SK-N-SH (cell line): ENCODE measurements at regions not wholly inside any gene's neighbourhood (a gene's known extent, or its start where the extent isn't known, plus 50 kb on each side); places are given as distances from the start of the nearest gene placed in this dataset.

ENCODE experiments used
- CTCF ChIA-PET: fragments of 300-600, 350-600 bp; formaldehyde crosslinking; extraction: SDS; loops from one replicate; lab custom pipeline; 2021; lab: Yijun Ruan, JAX
- POLR2A ChIA-PET: fragments of 350-600 bp; sonication (Branson Sonifier 250); formaldehyde crosslinking; extraction: SDS; loops from one replicate; lab custom pipeline; 2020; ENCODE audit warnings: antibody characterized with exemption, inconsistent platforms; lab: Yijun Ruan, JAX
- DNase-seq: peaks from one replicate; pipeline ENCODE4 v3.0.0; 2012
- H2AFZ ChIP-seq: fragments of 200-600 bp; sonication (generic); 2 replicates; pipeline ENCODE4 v1.8.1; 2016; ENCODE audit warnings: antibody characterized with exemption, mild to moderate bottlenecking, low read depth
- H3F3A ChIP-seq: fragments of 200-600 bp; sonication (generic); replicated peaks from 2 replicates; pipeline ENCODE3; 2016; ENCODE audit warnings: antibody characterized with exemption, mild to moderate bottlenecking; ENCODE audit not compliant: insufficient read depth
- H3K27ac ChIP-seq, 2 experiments: fragments of 200-500 bp in 1 of 2; fragments of 200-600 bp in 1 of 2; sonication (Bioruptor generic) in 1 of 2; sonication (generic), shearing (Covaris generic) in 1 of 2; 2 replicates each; pipeline versions ENCODE4 v1.5.1 to v1.6.1; 2014 to 2016; ENCODE audit warnings: low read depth in 2 of 2, inconsistent platforms in 1 of 2, low read length in 1 of 2, mild to moderate bottlenecking in 1 of 2, mixed read lengths in 1 of 2
- H3K27me3 ChIP-seq: fragments of 200-600 bp; sonication (generic), shearing (Covaris generic); 2 replicates; pipeline ENCODE4 v1.6.1; 2016; ENCODE audit warnings: mixed run types; ENCODE audit not compliant: insufficient read depth
- H3K36me3 ChIP-seq, 2 experiments: fragments of 200-500 bp in 1 of 2; fragments of 200-600 bp in 1 of 2; sonication (Bioruptor generic) in 1 of 2; sonication (generic) in 1 of 2; replicated peaks in 1 of 2; 2 replicates each; pipeline versions ENCODE3 to v1.5.1; 2014 to 2016; ENCODE audit warnings: low read length in 1 of 2, mild to moderate bottlenecking in 1 of 2; ENCODE audit not compliant: insufficient read depth in 2 of 2, control insufficient read depth in 1 of 2
- H3K4me1 ChIP-seq, 2 experiments: fragments of 200-500 bp in 1 of 2; fragments of 200-600 bp in 1 of 2; sonication (Bioruptor generic) in 1 of 2; sonication (generic), shearing (Covaris generic) in 1 of 2; 2 replicates each; pipeline versions ENCODE4 v1.5.1 to v1.6.1; 2014 to 2016; ENCODE audit warnings: low read depth in 1 of 2, low read length in 1 of 2, mixed run types in 1 of 2; ENCODE audit not compliant: insufficient read depth in 2 of 2, control insufficient read depth in 1 of 2
- H3K4me2 ChIP-seq: fragments of 200-600 bp; sonication (generic), shearing (Covaris generic); 2 replicates; pipeline ENCODE4 v1.6.1; 2017; ENCODE audit warnings: mixed run types
- H3K4me3 ChIP-seq, 2 experiments: fragments of 200-500 bp in 1 of 2; fragments of 200-600 bp in 1 of 2; sonication (Bioruptor generic) in 1 of 2; sonication (generic), shearing (Covaris generic) in 1 of 2; 2 replicates each; pipeline versions ENCODE4 v1.5.1 to v1.8.1; 2014 to 2016; ENCODE audit warnings: low read depth in 2 of 2, inconsistent platforms in 1 of 2, low read length in 1 of 2, mild to moderate bottlenecking in 1 of 2, mixed read lengths in 1 of 2, moderate library complexity in 1 of 2
- H3K79me2 ChIP-seq: fragments of 200-600 bp; sonication (generic); 2 replicates; pipeline ENCODE4 v1.8.1; 2017; ENCODE audit warnings: mild to moderate bottlenecking; ENCODE audit not compliant: insufficient read depth
- H3K9ac ChIP-seq: fragments of 200-600 bp; sonication (generic); 2 replicates; pipeline ENCODE4 v1.6.1; 2017; ENCODE audit warnings: mixed run types
- H3K9me2 ChIP-seq: fragments of 200-600 bp; sonication (generic); 2 replicates; pipeline ENCODE4 v1.6.1; 2017; ENCODE audit warnings: mixed run types
- H3K9me3 ChIP-seq: fragments of 200-600 bp; sonication (generic); 2 replicates; pipeline ENCODE4 v1.6.1; 2017; ENCODE audit warnings: mixed run types, mild to moderate bottlenecking, moderate library complexity
- H4K20me1 ChIP-seq: fragments of 200-600 bp; sonication (generic); 2 replicates; pipeline ENCODE4 v1.6.1; 2017; ENCODE audit warnings: mild to moderate bottlenecking, mixed run types; ENCODE audit not compliant: insufficient read depth
- CHD2 ChIP-seq: fragments of 150-350 bp; IDR thresholded peaks from 2 replicates; pipeline ENCODE4 v1.6.1; 2018; ENCODE audit warnings: low read length; ENCODE audit not compliant: partially characterized antibody
- ELF1 ChIP-seq: IDR thresholded peaks from 2 replicates; pipeline ENCODE4 v1.4.0; 2012
- EP300 ChIP-seq, 2 experiments: IDR thresholded peaks; 2 replicates each; pipeline versions ENCODE4 v1.4.0 to v1.6.1; 2012; ENCODE audit warnings: borderline replicate concordance in 1 of 2, low read depth in 1 of 2, low read length in 1 of 2
- EZH2phosphoT487 ChIP-seq: fragments of 200-600 bp; sonication (generic); IDR thresholded peaks from 2 replicates; pipeline ENCODE4 v1.6.1; 2017; ENCODE audit warnings: low read depth, mixed run types, mild to moderate bottlenecking, antibody characterized with exemption, moderate library complexity, borderline replicate concordance
- FOSL2 ChIP-seq: IDR thresholded peaks from 2 replicates; pipeline ENCODE4 v1.4.0; 2012; ENCODE audit warnings: low read depth, mild to moderate bottlenecking, moderate library complexity, borderline replicate concordance
- NRF1 ChIP-seq: IDR thresholded peaks from 2 replicates; pipeline ENCODE4 v1.6.1; 2012; ENCODE audit warnings: low read depth, mild to moderate bottlenecking, low read length
- PBX3 ChIP-seq: IDR thresholded peaks from 2 replicates; pipeline ENCODE4; 2012
- POLR2AphosphoS5 ChIP-seq: IDR thresholded peaks from 2 replicates; pipeline ENCODE4 v1.6.1; 2012; ENCODE audit warnings: low read depth, low read length
- RAD21 ChIP-seq: IDR thresholded peaks from 2 replicates; pipeline ENCODE4 v1.6.1; 2012; ENCODE audit warnings: mild to moderate bottlenecking, low read length
- REST ChIP-seq: IDR thresholded peaks from 2 replicates; pipeline ENCODE4 v1.6.1; 2012; ENCODE audit warnings: mild to moderate bottlenecking, low read depth, low read length, moderate library complexity
- RXRA ChIP-seq: IDR thresholded peaks from 2 replicates; pipeline ENCODE4 v1.4.0; 2012; ENCODE audit warnings: low read depth, mild to moderate bottlenecking, borderline replicate concordance
- SMC3 ChIP-seq: IDR thresholded peaks from 2 replicates; pipeline ENCODE4 v1.6.1; 2012; ENCODE audit warnings: low read depth, low read length, improper control_type of control experiment
- TCF12 ChIP-seq: IDR thresholded peaks from 2 replicates; pipeline ENCODE4 v1.4.0; 2012
- TEAD4 ChIP-seq: IDR thresholded peaks from 2 replicates; pipeline ENCODE4 v1.4.0; 2012; ENCODE audit warnings: mild to moderate bottlenecking, borderline replicate concordance; ENCODE audit not compliant: insufficient read depth
- USF1 ChIP-seq: IDR thresholded peaks from 2 replicates; pipeline ENCODE4 v1.4.0; 2012; ENCODE audit warnings: low read depth, borderline replicate concordance
- USF2 ChIP-seq: fragments of 150-350 bp; IDR thresholded peaks from 2 replicates; pipeline ENCODE4 v1.6.1; 2017; ENCODE audit warnings: antibody characterized with exemption, low read length, low read depth, borderline replicate concordance
- WGBS: methylation state at CpG from one replicate; pipeline ENCODE4 v1.1.6; 2017; ENCODE audit warnings: low lambda C conversion rate; 5-methylcytosine and 5-hydroxymethylcytosine counted together
- TF ChIP-seq, protein P1 (sequence below): IDR thresholded peaks from 2 replicates; pipeline ENCODE4 v1.4.0; 2012; ENCODE audit warnings: low read depth, borderline replicate concordance

DNA sequence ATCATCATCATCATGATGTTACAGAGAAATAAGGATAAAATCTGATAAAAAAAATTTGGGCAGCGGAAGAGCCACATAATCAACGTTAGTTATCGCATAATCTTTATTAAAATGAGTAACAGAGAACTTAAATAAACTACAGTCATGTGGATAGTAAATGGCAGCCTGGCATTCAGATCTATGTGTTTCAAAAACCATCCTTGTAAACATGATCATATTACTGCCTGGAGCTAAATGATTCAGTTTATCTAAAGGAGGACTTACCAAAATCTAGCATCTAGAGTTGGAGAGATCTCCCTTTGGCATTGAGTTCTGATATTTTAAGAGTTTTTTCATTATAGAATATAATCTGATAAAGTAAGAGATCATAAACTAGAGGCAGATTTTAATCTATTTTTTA, 200.1 kb upstream of the MGAT4C start:
- POLR2A ChIA-PET = no interaction called here
- Histone ChIP-seq H3K36me3 (no peaks in the 10 kb centered on the region), H3K4me1 (no peaks in the 10 kb centered on the region), H3K9me2 (no peaks in the 10 kb centered on the region), H3K4me3 (no peak overlapping the region), H3K27ac (no peak overlapping the region), H3K4me2 (no peak overlapping the region), H2AFZ (no peak overlapping the region), H4K20me1 (no peaks in the 10 kb centered on the region), H3F3A (no peaks in the 10 kb centered on the region), H3K9me3 (no peaks in the 10 kb centered on the region), H3K9ac (no peak overlapping the region), H3K79me2 (no peaks in the 10 kb centered on the region), H3K27me3 (no peaks in the 10 kb centered on the region)
- CTCF ChIA-PET = no interaction called here
- no peak for DNase-seq
- TF ChIP-seq USF1 = no peak
- TF ChIP-seq REST = no peak
- TF ChIP-seq NRF1 = no peak
- no peak for TF ChIP-seq TEAD4
- no peak for TF ChIP-seq ELF1
- TF ChIP-seq RAD21 = no peak
- no peak for TF ChIP-seq CHD2
- TF ChIP-seq, protein P1, sequence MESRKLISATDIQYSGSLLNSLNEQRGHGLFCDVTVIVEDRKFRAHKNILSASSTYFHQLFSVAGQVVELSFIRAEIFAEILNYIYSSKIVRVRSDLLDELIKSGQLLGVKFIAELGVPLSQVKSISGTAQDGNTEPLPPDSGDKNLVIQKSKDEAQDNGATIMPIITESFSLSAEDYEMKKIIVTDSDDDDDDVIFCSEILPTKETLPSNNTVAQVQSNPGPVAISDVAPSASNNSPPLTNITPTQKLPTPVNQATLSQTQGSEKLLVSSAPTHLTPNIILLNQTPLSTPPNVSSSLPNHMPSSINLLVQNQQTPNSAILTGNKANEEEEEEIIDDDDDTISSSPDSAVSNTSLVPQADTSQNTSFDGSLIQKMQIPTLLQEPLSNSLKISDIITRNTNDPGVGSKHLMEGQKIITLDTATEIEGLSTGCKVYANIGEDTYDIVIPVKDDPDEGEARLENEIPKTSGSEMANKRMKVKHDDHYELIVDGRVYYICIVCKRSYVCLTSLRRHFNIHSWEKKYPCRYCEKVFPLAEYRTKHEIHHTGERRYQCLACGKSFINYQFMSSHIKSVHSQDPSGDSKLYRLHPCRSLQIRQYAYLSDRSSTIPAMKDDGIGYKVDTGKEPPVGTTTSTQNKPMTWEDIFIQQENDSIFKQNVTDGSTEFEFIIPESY = no peak
- 71% methylated on average over 3 of the region's 3 CpGs for WGBS

DNA sequence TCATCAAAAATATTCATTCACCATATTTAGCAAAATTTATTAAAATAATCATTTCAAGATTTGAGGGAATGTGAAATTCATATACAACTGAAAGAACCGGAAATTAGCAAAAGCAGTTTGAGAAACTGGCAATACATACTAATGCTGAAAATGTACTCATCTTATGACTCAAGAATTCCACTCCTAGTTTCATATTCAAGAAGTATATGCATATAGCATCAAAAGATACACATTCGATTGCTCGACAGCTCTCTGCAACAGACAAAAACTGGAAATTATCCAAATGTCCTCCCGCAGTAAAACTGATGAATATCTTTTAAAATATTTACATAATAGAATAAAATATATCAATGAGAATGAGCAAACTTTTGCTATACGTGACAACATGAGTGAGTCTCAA, 189.2 kb upstream of the MGAT4C start:
- no peak for DNase-seq
- H3K4me1 ChIP-seq = no peaks in the 10 kb centered on the region
- WGBS = 61% methylated on average over 5 of the region's 5 CpGs
- POLR2A ChIA-PET = no interaction called here
- no peaks in the 10 kb centered on the region; the same call in 1 of the 2 replicates for H3K9me2 ChIP-seq
- H3K27me3 ChIP-seq = no peaks in the 10 kb centered on the region
- H3K79me2 ChIP-seq = no peaks in the 10 kb centered on the region
- H3K27ac ChIP-seq = no peak overlapping the region
- no peak overlapping the region for H3K4me3 ChIP-seq
- no peaks in the 10 kb centered on the region for H3K9me3 ChIP-seq
- H3K9ac ChIP-seq = no peak overlapping the region
- no peaks in the 10 kb centered on the region for H3K36me3 ChIP-seq
- H4K20me1 ChIP-seq = no peaks in the 10 kb centered on the region
- CTCF ChIA-PET = no interaction called here
- H2AFZ ChIP-seq = no peak overlapping the region
- H3K4me2 ChIP-seq = no peak overlapping the region
- H3F3A ChIP-seq = no peaks in the 10 kb centered on the region
- TF ChIP-seq TCF12 (no peak), POLR2AphosphoS5 (no peak), SMC3 (no peak), EZH2phosphoT487 (no peak), USF2 (no peak), EP300 (IDR thresholded peaks at IDR 0.05; ENCODE audit: borderline replicate concordance in 1 of 2, low read depth in 1 of 2, low read length in 1 of 2) (no peak), PBX3 (no peak), FOSL2 (no peak), RAD21 (no peak), USF1 (no peak), RXRA (no peak)
